ENCODE measurements at regions not wholly inside any gene's neighbourhood (a gene's known extent, or its start where the extent isn't known, plus 50 kb on each side); places are given as distances from the start of the nearest gene placed in this dataset.
A peak's percentile ranks its signal among the peaks of the same experiment; 100 is the strongest.

DNA sequence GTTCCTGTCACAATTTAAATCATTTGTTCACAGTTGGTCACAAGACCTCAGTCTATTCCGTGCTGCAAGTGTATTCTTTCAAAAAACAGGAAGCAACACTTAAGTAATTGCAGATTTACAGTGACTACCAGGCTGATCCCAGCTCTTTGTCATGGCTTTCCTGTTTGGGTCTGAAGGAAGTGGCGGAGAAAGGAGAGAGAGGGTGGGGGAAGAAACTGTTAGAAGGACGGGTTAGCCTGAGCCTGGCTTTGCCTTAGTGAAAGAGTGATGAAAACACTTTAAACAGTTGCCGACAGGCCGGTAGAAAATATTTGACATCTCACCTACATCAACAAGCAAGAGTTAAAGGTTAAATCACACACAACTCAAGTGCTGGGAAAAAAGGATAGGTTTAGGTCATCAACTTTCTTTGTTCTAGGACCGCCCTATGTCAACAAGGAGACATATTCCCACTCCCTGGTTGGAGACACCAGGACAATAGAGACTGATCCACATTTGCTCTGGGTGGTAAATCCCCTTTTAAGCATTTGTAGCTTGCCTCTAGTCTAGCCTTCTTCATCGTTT, 102.2 kb upstream of the DAB2 start:
- DNase-seq: peak in 1 of 2 donors; percentile 19

DNA sequence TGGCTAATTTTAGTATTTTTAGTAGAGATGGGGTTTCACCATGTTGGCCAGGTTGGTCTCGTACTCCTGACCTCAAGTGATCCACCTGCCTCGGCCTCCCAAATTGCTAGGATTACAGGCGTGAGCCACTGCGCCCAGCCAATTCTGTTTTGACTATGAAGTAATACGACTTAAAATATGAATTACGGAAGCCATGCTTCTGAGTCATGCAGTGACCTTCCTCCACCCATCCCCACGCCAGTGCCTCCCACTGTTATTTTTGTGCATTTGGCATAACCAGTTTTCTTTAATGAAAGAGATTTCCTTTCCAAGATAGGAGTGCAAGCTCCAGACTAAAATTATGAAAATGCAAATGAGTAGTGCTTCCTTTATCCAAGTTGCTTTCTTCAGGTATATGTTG, 101.0 kb upstream of the DAB2 start:
- peak in 1 of 2 donors; percentile 22 for DNase-seq

DNA sequence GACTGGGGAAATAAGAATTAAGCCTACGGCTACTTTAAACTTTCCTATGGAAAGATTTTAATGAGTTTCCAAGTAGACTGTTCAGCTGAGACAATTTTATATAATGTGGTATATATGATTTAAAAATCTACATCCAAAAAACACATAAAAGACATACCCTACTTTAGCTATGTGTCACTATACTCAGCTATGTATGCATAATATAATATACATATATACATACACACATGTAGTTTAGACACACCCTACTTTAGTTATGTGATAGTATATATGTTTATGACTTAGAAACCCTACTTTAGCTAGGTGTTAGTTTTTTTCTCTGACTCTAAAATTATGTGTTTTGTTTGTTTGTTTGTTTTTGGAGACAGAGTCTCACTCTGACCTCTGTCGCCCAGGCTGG, 100.5 kb upstream of the DAB2 start:
- no peak for DNase-seq

DNA sequence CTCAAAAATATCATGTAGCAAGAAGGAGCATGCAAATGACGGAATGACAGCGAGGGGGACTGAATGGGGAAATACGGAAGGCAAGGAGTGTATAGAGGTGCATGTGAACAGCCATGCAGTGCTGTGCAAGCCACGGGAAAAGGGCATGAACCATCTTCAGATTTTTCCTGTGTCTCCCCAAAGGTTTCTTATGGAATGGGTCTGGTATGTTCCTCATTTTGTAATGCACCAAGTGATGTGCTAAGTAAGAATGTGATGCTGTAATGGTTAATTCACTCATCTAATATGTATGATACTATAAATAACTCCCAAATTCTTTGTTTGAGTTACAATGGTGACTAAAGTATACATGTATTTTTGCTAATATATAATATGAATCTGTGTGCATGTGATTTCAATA, 99.0 kb upstream of the DAB2 start:
- DNase-seq: no peak

DNA sequence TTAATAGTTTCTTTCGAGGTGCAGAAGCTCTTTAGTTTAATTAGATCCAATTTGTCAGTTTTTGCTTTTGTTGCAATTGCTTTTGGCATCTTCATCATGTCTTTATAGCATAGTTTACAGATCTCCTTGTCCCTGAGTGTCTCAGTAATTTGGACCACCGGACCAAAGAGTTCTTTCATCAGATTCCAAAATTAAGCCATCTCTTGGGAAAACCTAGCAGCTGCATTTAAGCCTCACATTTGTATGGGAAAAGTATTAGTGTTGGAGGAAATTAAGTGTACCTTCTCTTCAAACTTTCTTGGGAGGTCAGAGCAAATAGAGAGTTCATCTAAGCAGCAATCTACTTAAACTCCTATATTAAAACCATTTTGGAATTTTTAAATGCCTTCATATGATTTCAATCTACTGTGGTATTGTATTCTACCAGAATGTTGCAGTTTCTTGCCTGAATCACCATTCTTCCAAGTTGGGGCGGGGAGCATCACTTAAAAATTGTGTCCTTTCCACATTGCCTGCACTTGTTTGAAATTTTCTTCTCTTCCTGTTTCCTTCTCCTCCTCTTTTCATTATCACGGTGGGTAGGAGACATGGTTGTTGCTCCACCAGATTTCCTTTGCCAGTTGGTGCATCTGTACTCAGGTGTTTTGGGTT, 97.3 kb upstream of the DAB2 start:
- DNase-seq: no peak

DNA sequence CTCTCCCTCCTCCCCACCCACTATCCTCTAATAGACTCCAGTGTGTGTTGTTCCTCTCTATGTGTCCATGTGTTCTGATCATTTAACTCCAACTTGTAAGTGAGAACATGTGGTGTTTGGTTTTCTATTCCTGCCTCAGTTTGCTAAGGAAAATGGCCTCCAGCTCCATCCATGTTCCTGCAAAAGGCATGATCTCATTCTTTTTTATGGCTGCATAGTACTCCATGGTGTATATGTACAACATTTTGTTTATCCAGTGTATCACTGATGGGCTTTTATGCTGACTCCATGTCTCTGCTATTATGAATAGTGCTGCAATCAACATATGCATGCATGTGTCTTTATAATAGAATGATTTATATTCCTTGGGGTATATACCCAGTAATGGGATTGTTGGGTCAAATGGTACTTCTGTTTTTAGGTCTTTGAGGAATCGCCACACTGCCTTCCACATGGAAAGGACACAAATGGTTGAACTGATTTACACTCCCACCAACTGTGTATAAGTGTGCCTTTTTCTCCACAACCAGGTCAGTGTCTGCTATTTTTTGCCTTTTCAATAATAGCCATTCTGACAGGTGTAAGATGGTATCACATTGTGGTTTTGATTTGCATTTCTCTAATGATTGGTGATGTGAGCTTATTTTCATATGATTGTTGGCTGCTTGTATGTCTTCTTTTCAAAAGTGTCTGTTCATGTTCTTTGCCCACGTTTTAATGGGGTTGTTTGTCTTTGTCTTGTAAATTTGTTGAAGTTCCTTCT, 96.5 kb upstream of the DAB2 start:
- no peak for DNase-seq

DNA sequence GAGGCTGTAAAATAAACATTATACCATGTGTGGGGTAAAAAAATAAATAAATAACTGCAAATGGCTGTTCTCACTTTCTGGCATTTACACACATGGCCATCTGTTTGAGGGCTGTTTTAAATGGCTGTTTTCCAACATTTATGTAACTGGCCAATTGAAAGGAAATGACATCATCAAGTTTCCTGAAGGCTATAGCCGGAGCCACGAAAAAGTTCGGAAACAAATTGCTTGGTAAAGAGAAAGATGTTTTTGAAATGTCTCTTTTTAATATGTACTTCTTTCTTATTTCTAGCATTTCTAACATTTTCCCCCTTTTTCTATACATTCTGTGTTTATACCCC, 95.4 kb upstream of the DAB2 start:
- DNase-seq: no peak

DNA sequence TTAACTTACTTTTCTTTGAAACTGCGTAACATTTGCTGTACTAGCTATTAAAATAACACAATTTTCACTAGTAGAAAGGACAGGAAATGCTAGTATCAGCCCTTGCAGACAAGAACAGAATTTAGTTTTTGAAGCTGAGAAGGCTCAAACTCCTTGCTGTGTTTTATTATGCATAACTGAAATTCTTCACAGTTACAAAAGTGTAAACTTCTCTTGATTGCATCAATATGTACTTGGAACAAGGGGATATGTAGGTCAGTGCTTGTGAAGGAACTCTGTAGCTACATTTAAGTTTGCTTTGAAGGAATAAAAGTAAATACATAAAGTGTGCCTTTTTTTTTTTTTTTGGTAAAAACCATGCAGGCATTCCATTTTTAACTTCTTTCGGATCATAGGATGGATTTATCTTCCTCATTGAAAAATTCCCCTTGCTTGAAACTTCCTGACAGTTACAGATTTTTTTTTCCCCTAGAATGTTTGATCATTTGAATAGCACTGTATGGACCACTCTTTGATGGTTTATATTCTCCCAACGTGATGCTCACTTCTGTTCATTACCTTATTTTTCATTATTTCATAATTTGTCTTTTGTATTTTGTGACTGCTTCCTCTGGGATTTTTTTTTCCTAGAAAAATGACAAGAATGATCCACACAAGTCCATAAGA, 94.9 kb upstream of the DAB2 start:
- DNase-seq: no peak

DNA sequence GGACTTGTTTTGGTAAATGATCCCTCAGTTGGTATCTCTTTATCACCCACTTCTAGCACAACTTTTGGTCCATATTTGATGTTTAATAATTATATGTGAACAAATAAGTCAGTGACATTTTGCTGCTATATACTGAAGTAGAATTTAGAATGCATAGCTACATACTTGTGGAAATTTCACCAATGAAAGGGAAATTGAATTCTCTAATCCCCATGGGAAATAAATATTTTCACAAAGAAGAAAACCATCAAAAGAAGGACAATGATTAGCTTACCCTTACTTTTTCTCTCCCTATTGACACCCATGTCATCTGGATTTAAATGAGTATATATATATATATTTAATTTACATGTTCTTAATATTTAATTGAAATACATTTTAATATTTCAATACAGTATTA, 94.3 kb upstream of the DAB2 start:
- no peak for DNase-seq

DNA sequence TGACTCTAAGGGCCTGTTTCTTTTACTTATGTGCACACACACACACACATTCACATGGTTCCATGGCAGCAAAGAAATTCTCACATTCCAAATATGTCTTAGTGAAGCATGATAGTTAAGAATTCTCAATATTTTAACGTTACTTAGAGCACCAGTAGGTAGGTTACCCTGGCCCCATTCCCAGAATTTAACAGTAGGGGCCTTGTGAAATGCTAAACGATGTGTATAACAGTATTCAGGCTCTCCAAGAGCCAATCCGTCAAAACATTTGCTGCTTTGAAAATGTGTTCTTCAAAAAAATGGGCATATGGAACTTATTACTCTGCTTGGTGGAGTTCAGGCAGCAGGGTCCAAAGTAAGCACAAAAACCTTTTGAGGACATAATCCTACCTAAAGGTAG, 93.7 kb upstream of the DAB2 start:
- DNase-seq: no peak

DNA sequence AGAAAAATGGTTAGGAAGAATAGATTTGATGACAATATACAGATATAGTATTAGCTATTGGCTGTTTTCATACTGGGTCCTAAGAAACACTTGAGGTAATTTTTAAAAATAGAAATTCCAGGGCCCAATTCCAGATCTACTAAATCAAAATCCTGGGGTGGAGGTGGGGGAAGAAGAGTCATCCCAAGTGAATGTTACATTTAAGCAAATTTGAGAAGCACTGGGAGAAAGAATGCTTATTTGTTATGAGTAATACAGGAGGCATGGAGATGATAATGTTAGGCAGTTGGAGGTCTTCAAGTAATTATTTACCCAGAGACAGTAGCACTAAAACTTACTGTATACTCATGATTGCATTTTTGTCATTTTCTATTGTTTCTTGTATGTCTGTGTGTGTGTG, 93.0 kb upstream of the DAB2 start:
- no peak for DNase-seq

DNA sequence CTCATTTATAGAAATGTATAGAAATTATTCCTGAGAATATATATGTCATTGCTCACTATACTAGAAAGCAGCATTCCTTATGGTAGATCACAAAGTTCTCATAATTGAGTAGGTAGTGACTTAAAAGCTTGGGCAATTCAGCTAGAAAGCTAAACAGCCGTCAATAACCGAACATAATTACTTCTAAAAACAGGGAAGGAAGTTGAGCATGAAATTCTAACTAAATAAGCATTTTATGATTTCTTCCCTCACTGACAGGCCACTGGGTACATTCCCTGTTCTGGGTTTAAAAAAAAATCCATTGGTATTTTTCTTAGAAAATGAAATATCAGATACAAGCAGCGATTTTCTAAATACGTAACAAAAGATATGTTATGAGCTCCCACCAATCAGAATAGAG, 91.1 kb upstream of the DAB2 start:
- no peak for DNase-seq

DNA sequence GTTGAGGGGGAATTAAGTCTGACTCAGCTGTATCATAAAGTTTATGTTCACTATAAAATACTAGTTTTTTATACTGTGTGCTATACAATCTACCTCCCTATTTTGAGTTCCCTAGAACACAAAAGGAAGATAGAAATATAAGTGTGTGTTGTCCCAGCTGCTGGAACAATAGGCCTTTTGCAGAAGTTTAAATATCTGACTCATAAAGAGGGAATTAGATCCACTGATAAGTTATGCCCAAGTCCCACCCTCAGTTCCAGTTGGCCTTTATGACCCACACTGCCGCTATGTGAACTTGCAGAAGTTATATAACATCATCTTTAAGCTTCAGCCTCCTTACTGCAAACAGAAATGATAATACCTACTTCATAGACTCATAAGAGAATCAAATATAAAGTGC, 88.5 kb upstream of the DAB2 start:
- DNase-seq: no peak

DNA sequence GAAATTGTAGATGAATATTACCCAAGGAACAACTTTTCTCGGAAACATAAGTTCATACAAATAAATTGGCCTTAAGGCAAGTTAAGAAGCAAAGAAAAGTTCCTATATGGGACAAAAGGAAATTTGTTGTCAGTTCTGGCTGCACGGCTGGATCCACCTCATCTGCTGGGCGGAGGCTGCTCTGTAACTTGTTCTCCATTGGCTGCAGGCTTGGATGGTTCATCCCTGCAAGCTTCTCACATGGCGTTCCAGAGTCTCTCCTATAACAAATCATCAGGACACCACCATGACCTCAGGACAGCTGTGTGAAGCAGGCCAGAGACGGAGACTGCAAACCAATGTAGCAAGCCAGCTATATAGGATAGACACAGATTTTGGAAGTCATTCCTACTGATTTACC, 81.4 kb upstream of the DAB2 start:
- no peak for DNase-seq

DNA sequence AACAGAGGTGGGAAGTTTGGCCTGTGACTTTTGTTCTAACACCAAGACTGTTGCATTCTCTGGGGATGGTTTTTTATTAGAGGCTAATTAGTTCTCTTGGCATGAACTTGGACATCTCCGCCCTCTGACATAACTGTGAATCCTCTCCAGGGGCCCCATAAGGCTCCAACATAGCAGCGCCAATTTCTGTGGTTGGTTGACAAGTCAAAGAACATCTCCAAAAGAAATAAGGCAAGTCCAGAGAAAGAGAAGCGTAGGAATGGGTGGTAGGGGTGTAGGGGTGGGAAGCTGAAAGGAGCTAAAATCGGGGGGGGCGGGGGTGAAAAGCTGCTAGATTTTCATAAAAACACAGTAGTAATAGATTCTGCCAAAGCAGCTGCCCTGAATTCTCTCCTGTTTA, 81.0 kb upstream of the DAB2 start:
- DNase-seq: no peak

DNA sequence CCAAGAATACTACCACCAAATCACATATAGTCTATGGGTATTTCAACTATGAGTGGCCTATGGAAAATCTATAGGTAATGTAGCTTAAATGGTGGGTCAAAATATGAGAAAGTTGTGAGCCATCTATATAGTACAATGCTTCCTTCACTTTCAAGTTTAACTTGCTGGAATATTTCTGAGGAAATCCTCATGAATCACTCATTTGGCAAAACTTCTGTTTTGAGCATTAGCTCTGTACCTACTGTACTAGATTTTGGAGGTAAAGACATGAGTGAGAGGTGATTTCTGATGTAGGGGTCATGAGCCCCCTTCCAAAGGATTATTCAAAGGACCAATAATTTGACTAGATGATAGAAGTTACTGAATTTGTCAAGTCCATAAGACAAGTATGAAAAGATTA, 80.6 kb upstream of the DAB2 start:
- no peak for DNase-seq

DNA sequence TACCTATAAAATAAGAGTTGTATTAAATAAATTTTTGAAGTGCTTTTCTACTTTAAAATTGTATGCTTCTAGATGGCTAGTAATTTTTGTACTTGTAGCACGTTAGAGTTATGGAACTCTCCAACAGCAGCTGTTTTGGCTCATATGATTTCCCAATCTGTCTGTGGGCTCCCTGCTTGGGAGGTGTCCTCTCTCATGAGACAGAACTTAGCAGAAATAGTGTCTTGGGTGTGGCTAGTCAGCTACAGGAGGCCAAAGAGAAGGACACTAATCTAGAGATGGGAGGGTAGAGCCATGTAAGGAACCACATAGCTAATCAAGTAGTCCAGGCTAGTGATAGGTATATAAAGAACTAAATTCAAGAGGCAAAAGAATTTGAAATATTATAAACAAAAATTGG, 78.4 kb upstream of the DAB2 start:
- no peak for DNase-seq

DNA sequence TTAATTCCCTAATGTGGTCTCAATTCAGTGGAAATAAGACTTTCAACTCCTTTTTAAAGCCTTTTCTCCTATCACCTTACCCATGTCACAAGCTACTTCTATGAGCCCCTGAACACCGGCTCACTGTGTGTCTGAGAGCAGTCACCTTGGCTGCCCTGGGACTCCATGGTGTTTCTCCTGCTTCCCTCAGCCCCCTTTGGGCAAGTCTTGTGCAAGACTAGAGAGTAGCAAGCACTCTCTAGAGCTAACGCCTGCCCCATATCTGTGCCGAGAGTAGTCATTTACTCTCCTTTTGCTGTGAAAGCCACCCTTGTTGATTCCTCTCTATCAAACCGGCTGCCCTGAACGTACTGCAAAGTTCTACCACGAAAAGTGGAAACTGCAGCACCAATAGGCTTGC, 77.9 kb upstream of the DAB2 start:
- no peak for DNase-seq

DNA sequence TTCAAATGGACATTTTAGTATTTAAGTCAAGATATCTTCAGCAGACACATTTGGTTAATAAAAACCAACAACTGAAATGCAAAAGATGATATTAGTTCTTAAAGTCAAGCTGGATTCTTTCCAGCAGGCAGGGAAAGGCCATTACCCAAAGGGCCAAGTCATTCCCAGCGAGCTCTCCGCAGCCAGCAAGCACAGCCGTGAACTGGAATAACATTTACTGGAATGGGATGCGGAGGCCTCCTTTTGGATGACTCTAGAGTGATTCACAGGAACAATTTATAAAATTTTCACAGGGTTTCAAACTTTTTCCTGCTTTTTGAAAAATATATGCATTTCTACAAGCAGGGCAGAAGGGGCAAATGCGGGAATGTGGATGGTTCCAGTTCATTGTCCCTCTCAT, 76.6 kb upstream of the DAB2 start:
- DNase-seq: no peak

DNA sequence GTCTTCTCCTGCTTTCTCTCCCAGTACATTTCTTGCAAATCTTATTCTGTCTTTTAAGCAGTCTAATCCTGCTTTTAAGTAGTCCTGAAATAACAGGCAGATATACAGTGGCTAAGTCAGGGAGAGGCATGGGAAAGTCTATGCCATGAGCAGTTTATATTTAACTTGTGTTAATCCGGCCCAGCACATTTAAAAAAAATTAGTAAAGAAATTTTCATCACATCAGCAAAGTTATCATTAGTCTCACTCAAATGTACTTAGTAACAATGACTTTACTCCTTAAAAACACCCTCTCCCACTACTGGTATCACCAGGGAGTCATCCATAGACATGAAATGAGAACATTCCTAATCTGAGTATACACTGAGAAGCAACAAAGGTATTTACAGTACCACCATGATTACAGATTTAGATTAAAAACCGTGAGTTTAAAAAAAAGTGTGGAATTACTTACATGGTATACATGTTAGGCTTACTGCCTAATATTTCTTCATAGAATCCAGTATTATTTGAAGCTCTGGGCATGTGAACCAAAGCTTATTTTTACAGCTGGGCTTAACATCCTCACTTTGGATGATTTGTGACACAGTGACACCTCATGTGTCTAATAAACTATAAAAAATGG, 75.9 kb upstream of the DAB2 start:
- no peak for DNase-seq

DNA sequence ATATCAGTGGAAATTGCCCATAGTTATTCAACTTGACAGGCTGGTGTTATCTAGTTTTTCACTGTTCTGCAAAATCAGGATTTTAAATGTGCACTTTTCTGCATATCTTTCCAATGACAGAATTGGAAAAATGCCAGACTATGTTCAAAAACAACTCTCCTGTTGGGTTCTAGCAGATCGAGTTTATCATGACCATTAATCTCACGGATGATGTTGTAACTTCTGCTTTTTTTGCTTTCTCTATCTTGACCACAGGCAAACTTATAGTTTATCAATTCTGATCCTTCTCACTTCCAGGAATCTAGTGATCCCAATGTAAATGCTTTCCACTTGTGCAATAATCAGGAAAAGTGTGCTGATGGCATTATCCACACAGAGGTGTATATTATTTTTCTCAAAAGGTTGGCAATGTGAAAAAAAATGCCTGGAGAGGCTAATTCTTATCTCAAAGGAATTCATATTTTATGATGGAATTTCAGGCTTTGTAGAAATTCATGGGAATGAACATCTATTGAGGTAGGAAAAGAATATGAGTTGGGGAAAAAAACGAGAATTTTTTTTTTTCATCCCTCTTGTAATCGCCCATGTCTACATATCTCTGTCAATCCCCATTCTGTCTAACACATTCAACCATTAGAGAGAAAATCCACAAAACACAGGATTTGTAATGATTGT, 73.6 kb upstream of the DAB2 start:
- DNase-seq: no peak

DNA sequence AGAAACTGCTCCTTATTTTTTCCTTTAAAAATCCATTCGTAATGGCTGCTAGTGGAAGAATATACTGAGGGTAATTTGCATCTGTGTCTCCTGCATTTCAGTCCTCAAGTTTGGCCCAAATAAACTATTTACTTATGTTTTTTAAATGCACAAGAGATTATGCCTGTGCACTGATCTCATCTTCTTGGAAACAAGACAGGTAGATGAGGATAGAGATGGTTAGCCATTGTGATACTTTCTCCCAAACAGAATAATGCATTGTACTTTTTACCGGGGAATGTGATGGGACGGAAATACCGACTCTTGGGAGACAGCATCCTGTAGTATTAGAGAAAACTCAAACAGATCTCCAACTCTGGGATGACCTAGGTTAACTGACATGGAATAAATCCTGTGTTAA, 72.5 kb upstream of the DAB2 start:
- DNase-seq: no peak

DNA sequence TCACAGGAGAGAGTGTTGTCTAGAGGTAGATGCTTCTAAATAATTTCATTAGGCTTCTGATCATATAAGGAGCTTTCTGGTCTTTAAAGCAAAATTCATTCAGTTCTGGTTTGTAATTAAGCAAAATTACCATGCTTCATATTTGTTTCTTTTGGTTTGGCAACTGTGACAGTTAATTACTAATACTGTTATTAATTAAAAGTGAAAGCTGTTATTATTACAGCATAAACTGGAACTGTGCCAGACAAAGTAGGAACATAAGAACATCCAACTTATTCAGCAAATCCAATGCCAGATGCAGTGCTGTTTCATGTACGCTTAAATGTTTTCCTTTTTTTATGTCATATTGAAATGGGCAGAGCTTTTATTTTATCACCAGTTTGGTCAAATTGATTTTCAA, 70.4 kb upstream of the DAB2 start:
- DNase-seq: no peak

Measured in CD4-positive, alpha-beta T cell treated with Interleukin-1 beta for 1 hour (primary cell).